G401 (cell line): ENCODE measurements at regions not wholly inside any gene's neighbourhood (a gene's known extent, or its start where the extent isn't known, plus 50 kb on each side); places are given as distances from the start of the nearest gene placed in this dataset.
"Not testable (repeated sequence)": the region's sequence is repeated elsewhere in the genome, so short reads cannot be mapped to it uniquely, and the experiment has no call there.

Experiments used
- DNase-seq: peaks from one replicate; pipeline ENCODE4 v3.0.0-alpha.2; 2015; ENCODE audit warnings: low spot score
- in situ Hi-C: cut with HindIII; loops from 2 replicates; pipeline ENCODE4 v1.10.0; 2016; ENCODE audit warnings: low sequenced_read_pairs, mixed read lengths

GRCh38 chr3:145550522-145550921 is 610.5 kb downstream of the PLOD2 start:
- no peak for DNase-seq

DNA sequence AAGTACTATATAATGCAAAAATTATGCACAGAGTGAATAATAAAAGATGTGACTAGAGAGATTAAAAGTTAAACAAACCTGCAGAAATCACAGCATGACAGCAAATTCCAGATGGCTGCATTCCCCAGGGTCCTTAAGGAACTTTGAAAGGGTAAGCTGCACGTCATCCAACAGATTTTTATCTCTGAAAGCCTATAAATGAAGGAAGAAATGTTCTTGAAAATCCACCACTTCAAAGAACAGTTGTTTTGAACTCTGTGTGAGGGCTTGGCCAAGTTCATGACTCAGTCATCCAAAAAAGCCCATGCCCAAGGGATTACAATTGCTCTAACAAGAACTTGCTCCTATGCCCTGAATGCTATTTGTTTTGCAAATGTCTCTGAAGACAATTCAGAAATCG is 603.6 kb downstream of the PLOD2 start:
- in situ Hi-C loops = no loop called here
- no peak for DNase-seq

More at GRCh38 chr3:145550522-145550921, 610.5 kb downstream of the PLOD2 start:
- in situ Hi-C loops = no loop called here

- in situ Hi-C loops = no loop called here
- no peak for DNase-seq
Measured at GRCh38 chr3:145578471-145578870, 582.5 kb downstream of the PLOD2 start.

DNA sequence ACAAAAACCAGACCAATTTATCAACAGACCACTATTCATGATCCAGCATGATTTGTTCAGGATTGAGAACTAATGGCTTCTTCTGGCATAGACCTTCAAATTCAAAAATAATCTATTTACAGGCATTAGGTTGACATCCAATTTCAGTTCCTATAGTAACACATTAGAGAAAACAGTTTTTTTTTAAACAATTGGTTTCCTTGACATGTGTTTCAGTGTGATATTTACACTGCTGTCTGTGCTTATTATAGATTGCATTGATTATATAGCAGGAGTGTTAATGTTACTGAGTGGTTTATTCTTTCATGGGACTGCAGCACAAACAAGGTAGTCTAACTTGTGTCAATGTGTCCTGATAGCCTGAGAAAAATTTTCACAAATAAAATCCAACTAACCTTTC is 579.3 kb downstream of the PLOD2 start:
- DNase-seq = no peak
- in situ Hi-C loops = no loop called here

DNA sequence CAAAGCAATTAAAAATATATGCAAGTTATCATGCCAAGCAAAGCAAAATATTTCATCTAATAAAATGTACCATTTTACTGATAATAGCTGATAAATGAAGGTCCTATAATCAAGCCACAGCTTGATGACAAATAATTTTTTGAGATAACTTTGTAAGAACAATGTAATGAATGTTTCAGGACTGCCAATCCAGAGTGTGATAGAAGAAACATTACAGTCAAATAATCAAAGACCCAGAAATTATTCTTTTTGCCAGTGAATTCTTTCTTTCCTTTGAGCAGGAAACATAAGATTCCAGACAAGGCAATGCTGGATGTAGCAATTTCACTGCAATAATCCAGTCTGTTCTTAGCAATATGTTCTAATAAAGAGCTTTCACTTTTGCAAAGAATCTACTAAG is 556.1 kb downstream of the PLOD2 start:
- DNase-seq = no peak
- in situ Hi-C loops = no loop called here

- in situ Hi-C loops = no loop called here
Measured at GRCh38 chr3:145620002-145620401, 541.0 kb downstream of the PLOD2 start.

DNA sequence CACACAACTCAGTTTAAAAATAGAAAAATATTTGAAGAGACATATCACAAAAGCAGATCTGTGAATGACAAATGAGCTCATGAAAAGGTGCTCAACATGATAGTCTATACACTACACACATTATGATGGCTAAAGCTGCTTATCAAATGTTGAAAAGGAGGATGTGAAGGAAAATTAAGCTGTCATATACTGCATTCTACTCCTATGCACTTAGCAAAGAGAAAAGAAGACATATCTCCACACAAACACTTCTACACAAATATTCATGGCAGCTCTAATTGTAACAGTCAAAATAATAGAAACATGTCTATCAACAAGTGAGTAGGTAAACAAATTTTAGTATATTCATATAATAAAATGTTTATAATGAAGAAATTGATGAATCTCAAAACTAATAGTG is 540.5 kb downstream of the PLOD2 start:
- in situ Hi-C loops = no loop called here
- DNase-seq = no peak

More at GRCh38 chr3:145620002-145620401, 541.0 kb downstream of the PLOD2 start:
- DNase-seq = no peak

GRCh38 chr3:145623349-145623748 is 537.6 kb downstream of the PLOD2 start:
- in situ Hi-C loops = no loop called here

DNA sequence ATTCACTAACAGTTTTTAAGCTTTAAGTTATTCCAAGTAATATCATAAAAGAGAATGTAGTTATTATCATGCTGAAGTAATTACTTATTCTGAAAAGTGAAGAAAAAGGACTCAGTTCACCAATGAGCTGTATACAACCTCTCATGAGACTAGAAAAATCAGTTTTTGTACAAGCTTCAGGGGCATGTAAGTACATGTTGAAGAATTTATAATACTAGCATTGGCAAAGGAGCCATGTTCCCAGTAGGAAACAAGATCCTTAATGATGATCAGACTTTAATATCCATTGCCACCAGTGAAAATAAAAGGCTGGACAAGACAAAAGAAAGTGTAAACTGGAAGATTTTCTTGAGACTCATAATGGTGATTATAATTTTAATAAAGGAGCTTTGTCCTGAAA is 532.8 kb downstream of the PLOD2 start:
- in situ Hi-C loops = no loop called here
- DNase-seq = no peak

More at GRCh38 chr3:145623349-145623748, 537.6 kb downstream of the PLOD2 start:
- no peak for DNase-seq

DNA sequence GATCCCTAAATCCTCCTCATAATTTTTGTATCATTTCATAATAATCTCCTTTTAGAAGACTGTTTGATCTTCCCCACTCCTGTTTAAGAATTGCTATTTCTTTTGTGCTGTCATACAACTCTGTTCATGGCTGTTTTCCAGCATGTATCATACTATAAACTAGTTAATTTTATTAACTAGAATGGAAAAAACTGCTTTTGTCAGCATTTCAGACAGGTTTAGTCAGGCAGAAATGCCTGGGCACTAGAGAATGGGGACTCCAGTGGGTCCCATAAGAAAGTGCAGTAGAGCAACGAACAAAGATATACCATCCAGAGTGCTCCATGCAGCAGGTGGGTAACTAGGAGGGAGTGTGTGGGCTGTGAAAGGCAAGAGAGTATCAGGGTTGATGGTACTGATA is 523.9 kb downstream of the PLOD2 start:
- in situ Hi-C loops = no loop called here
- DNase-seq = no peak

DNA sequence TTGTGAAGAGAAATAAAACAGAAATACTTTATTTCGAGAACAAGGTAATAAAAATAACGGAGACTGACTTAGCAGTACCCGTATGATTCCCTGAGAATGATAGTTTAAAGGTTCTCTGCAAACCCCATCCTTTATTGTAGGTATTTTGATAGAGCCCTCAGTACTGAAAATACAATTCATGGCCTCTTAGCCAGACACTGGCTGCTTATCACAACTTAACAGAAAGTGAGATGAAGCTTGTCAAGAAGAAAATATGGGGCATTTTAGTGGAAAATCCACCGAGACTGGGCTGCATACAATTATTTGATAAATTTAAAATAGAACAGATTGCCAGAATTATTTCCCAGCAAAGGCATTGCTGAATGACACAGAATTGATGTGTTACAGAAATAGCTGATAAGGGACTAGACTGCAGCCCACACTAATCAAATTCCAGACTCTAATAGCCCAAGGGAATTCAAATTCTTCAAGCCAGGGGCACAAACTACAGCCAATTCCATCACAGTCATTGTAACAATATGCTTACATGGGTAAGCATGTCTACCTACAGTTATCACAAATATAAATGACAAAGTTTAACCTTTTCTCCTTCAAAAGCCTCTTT is 521.9 kb downstream of the PLOD2 start:
- in situ Hi-C loops = no loop called here

GRCh38 chr3:145639875-145640274 is 521.1 kb downstream of the PLOD2 start:
- in situ Hi-C loops = no loop called here
- DNase-seq = no peak

More for the DNA sequence above, 521.9 kb downstream of the PLOD2 start:
- DNase-seq = no peak

DNA sequence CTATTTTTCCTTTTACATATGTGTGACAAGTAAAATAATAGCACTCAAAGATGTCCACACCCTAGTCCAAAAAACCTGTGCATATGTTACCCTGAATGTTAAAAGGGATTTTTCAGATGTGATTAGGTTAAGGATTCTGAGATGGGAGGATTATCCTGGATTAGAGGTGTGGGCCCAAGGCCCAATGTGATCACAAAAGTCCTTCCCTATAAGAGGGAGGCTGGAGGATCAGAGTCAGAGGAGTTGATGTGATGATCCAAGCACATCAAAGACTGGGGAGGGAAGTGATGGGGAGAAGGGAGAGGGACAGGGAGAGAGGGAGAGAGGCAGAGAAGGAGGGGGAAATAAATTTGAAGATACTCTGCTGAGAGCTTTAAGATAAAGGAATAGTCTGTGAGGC is 512.6 kb downstream of the PLOD2 start:
- no peak for DNase-seq
- in situ Hi-C loops = no loop called here

- DNase-seq = no peak
Measured at GRCh38 chr3:145649368-145649887, 511.6 kb downstream of the PLOD2 start.

DNA sequence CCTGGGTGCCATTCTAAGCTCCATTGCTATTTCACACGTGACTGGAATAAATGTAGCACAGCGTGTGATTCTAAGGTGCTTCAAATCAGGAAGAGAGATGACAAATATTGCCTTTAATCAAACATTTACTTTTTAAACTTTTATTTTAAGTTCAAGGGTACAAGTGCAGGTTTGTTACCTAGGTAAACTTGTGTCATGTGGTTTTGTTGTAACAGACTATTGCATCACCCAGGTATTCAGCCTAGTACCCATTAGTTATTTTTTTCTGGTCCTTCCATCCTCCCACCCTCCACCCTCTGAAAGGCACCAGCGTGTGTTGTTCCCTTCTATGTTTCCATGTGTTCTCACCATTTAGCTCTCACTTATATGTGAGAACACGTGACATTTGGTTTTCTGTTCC is 510.8 kb downstream of the PLOD2 start:
- DNase-seq = no peak
- in situ Hi-C loops = no loop called here

More at GRCh38 chr3:145649368-145649887, 511.6 kb downstream of the PLOD2 start:
- in situ Hi-C loops = no loop called here

GRCh38 chr3:145671121-145671520 is 489.9 kb downstream of the PLOD2 start:
- DNase-seq = no peak

DNA sequence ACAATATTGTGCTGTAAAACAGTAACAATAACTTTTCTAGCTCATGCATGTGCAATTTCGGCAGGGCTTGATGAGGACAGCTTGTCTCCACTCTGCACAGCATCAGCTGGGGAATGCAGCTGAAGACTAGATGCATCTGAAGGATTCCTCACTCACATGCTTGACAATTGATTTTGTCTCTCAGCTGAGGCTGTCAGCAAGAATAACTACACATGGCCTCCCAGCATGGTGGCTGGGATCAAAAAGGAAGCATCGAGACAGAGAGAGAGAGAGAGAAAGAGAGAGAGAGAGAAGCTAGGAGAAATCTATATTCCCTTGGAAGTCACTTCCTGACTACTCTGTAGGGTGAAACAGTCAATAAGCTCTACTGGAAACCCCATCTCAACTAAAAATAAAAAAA is 487.1 kb downstream of the PLOD2 start:
- DNase-seq = no peak

More at GRCh38 chr3:145671121-145671520, 489.9 kb downstream of the PLOD2 start:
- in situ Hi-C loops = no loop called here

DNA sequence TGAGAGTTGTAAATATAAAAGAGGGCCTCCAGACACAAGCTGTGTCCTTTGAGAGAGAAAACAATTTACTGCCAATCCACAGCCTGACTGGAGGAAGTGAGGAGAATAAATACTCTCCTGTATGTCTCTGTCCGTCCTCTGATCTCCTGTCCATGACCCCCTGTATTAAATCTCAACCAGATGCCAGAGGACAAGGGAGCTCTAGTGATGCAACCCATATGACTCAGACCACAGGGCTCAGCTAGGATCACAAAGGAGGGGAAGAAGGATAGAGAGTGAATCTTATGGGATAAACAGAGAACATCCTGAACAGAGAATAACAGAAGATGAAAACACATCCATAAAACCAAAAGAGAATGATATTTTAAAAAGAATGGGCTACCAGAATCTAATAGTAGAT is 482.6 kb downstream of the PLOD2 start:
- in situ Hi-C loops = no loop called here
- no peak for DNase-seq

More for the DNA sequence above, 487.1 kb downstream of the PLOD2 start:
- in situ Hi-C loops = no loop called here

GRCh38 chr3:145681181-145681580 is 479.8 kb downstream of the PLOD2 start:
- DNase-seq = no peak
- in situ Hi-C loops = no loop called here

GRCh38 chr3:145687978-145688377 is 473.0 kb downstream of the PLOD2 start:
- in situ Hi-C loops, DNase-seq: not testable (repeated sequence)

- in situ Hi-C loops = no loop called here
Measured at GRCh38 chr3:145692751-145693150, 468.2 kb downstream of the PLOD2 start.

More at GRCh38 chr3:145692751-145693150, 468.2 kb downstream of the PLOD2 start:
- no peak for DNase-seq
